ENCODE measurements at regions not wholly inside any gene's neighbourhood (a gene's known extent, or its start where the extent isn't known, plus 50 kb on each side); places are given as distances from the start of the nearest gene placed in this dataset.
A peak's percentile ranks its signal among the peaks of the same experiment; 100 is the strongest.

DNA sequence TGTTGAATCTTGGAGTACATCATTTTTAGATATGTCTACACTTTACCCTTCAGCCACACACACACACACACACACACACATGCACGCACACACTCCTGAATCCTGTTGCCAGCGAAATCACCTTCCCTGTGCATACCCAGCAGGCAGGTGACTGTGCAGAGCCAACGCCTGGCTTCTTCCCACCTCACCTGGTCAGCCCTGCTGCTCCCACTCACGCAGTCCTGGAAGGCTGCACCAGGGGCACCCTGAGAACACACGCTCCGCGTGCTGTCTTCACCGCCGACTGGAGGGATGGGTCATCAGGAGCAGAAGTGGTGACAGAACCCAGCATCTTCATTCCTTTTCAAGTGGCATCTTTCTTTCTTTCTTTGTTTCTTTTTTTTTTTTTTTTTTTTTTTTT is 94.6 kb downstream of the TBXT start:
- Histone ChIP-seq H3K36me3 (no peaks in the 10 kb centered on the region), H3K9me3 (replicated peaks) (no peaks in the 10 kb centered on the region), H3K4me3 (no peak overlapping the region), H3K4me1 (peaks cover 4% of the 10 kb centered on the region), H3K27ac (no peak overlapping the region), H3K27me3 (no peaks in the 10 kb centered on the region)
- no peak for DNase-seq

DNA sequence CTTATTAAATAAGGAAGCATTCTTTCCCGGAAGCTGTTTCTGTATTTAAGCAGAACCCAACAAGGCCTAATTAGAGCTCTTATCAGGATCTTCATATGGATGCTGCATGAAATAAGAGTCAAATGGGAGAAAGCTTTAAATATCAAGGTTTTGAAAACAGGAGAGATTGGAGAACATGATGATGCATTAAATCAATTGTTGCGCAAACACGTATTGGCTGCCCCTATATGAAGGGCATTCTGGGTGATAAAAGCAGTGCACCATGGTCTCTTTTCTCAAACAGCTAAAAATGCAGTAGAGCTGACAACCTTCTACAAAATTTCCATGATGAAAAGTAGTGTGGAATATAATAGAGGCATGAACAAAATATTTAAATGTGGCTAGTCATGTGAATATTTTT is 98.9 kb downstream of the TBXT start:
- H3K27ac ChIP-seq, result no peak overlapping the region

DNA sequence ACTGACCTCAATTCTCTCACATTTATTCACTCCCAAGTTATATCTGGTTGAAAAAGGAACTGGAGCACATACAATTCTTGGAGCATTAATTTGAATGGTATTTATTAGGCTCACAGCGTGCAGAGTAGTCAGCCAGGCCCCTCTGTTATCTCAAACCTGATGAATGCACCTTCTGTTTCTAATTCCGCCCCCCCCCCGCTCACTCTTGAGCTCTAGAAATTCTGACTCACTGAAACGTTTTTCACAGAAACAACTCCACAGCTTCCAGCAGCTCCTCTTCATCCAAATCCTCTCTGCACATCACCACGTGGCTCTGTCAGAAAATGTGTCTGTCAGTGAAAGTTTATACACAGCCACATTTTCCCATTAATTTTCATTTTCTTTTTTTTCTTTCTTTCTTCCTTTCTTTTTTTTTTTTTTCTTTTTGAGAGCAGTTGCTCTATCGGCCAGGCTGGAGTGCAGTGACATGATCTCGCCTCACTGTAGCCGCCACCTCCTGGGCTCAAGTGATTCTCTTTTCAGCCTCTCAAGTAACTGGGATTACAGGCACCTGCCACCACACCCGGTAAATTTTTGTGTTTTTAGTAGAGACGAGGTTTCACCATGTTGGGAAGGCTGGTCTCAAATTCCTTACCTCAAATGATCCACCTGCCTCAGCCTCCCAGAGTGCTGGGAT is 109.4 kb downstream of the TBXT start:
- Histone ChIP-seq H3K4me1 (no peaks in the 10 kb centered on the region), H3K4me3 (no peak overlapping the region), H3K27ac (no peak overlapping the region), H3K27me3 (no peaks in the 10 kb centered on the region), H3K36me3 (no peaks in the 10 kb centered on the region), H3K9me3 (replicated peaks) (no peaks in the 10 kb centered on the region; the same call in 1 of the 2 replicates)
- no peak for DNase-seq

More for the DNA sequence above, 98.9 kb downstream of the TBXT start:
- H3K9me3 ChIP-seq (replicated peaks), result no peaks in the 10 kb centered on the region
- H3K4me1 ChIP-seq, result no peaks in the 10 kb centered on the region
- no peaks in the 10 kb centered on the region for H3K27me3 ChIP-seq
- no peak overlapping the region for H3K4me3 ChIP-seq
- DNase-seq, result no peak
- H3K36me3 ChIP-seq, result no peaks in the 10 kb centered on the region

DNA sequence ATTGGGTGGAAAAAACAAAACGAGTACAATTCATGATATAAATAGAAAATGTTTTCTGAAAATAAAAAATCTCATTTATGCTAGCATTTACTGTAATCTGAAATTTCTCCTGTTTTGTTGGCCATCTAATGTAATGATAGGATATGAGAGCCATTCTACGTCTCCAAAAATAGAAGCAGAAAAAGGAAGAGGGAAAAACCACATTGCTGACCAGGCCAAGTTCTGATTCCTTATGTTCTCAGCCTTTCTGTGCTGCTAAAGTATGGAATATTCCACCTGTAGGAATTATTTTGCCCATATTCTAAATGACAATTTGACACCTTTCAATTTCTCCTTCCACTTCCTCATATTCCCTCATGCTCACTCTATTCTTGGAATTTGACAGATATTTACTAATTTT is 110.2 kb downstream of the TBXT start:
- no peaks in the 10 kb centered on the region for H3K4me1 ChIP-seq
- H3K4me3 ChIP-seq, result no peak overlapping the region
- no peaks in the 10 kb centered on the region for H3K27me3 ChIP-seq
- no peak overlapping the region for H3K27ac ChIP-seq
- no peaks in the 10 kb centered on the region for H3K36me3 ChIP-seq
- peaks cover 5% of the 10 kb centered on the region; the same call in 1 of the 2 replicates for H3K9me3 ChIP-seq (replicated peaks)
- DNase-seq, result no peak

DNA sequence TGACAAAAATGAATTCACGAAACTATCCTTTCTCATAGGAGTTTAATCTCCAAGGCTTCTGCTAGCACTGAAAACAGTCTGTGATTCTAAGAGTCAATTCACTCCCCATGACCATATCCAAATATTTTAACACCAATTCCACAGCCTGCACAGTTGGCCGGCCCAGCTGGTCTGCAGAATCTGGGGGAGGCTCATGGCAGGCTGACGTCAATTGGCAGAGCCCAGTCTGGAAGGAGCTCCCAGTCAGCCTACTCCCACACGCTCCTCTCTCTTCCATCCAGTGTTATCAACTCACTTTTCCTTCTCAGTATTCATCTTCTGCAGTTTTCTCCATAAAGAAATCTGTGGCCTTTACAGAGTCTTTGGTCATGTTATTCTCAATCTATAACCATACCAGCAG is 111.0 kb downstream of the TBXT start:
- no peak for DNase-seq
- Histone ChIP-seq H3K36me3 (no peaks in the 10 kb centered on the region), H3K4me3 (no peak overlapping the region), H3K9me3 (replicated peaks) (peaks cover 5% of the 10 kb centered on the region; the same call in 1 of the 2 replicates), H3K27ac (no peak overlapping the region), H3K4me1 (no peaks in the 10 kb centered on the region), H3K27me3 (no peaks in the 10 kb centered on the region)

DNA sequence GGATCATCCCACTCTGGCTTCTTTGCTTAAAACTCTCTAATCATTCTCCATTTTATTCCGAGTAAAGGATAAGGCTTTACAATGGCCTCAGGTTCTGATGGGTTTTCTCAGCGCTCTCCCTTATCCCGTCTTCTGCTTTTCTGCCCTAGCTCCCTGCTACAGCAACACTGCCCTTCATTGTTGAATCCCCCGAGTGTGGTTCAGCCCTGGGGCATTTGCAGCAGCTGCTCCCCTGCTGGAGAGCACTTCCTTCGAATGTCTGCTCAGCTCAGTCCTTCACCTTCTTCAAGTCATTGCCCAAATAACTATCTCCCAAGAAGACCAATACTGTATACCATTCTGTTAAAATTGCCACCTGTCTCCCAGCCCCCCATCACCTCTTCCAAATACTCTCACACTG is 111.8 kb downstream of the TBXT start:
- no peaks in the 10 kb centered on the region for H3K4me1 ChIP-seq
- DNase-seq, result peak in 1 of 2 experiments; percentile 18
- no peak overlapping the region for H3K4me3 ChIP-seq
- H3K36me3 ChIP-seq, result no peaks in the 10 kb centered on the region
- no peak overlapping the region for H3K27ac ChIP-seq
- no peaks in the 10 kb centered on the region for H3K27me3 ChIP-seq
- H3K9me3 ChIP-seq (replicated peaks), result peaks cover 5% of the 10 kb centered on the region; the same call in 1 of the 2 replicates

DNA sequence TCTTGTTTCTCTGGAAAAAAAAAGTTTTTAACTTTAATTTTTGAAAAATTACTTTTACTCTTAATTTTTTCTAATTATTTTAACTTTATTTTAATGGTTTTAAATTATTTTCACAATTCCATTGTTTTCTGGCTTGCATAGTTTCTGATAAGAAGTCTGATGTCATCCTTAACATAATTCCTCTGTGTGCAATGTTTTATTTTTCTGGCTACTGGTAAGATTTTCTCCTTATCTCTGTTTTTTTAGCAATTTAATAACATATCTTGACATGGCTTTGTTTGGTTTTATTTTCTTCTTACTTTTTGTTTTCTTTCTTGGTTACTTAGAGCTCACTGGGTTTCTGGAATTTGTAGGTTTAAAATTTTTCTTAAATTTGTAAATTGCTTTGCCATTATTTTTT is 114.8 kb downstream of the TBXT start:
- DNase-seq, result no peak
- no peaks in the 10 kb centered on the region for H3K36me3 ChIP-seq
- H3K27me3 ChIP-seq, result no peaks in the 10 kb centered on the region
- no peak overlapping the region for H3K4me3 ChIP-seq
- no peaks in the 10 kb centered on the region for H3K4me1 ChIP-seq
- no peak overlapping the region for H3K27ac ChIP-seq
- peaks cover 5% of the 10 kb centered on the region; the same call in 1 of the 2 replicates for H3K9me3 ChIP-seq (replicated peaks)

DNA sequence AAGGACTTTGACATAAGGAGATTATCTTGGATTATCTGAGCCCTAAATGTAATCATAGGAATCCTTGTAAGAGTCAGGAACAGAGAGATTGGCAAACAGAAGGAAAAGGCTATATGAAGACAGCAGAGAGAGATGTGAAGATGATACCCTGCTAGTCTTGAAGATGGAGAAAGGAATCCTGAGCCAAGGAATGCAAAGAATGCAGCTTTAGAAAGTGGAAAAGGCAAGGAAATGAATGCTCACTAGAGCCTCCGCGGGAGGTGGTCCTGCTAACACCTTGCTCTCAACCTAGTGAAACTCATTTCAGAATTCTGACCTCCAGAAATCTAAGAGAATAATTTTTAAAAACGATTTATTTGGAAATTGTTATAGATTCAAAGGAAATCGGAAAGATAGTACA is 117.1 kb downstream of the TBXT start:
- H3K4me3 ChIP-seq, result no peak overlapping the region
- no peak overlapping the region for H3K27ac ChIP-seq
- H3K9me3 ChIP-seq (replicated peaks), result peaks cover 5% of the 10 kb centered on the region; the same call in 1 of the 2 replicates
- no peaks in the 10 kb centered on the region for H3K4me1 ChIP-seq
- H3K36me3 ChIP-seq, result no peaks in the 10 kb centered on the region
- H3K27me3 ChIP-seq, result no peaks in the 10 kb centered on the region
- no peak for DNase-seq

DNA sequence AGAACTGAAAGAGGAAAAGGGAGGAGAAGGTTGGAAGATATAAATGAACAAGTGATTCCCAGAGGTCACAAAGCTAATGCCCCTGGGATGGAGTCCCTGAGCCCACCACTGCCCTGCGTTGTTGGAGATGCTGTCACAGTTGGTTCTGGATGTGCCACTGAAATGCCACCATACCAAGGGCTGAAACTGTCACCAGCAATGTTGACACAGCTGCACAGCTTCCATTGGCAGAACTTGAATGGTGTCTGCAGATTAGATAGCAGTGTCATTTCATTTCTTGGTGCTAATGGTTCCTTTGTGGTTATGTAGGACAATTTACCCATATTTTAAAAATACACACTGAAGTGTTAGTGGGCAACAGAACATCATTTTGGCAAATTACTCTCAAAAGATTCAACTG is 120.7 kb downstream of the TBXT start:
- no peak overlapping the region for H3K27ac ChIP-seq
- no peak overlapping the region for H3K4me3 ChIP-seq
- H3K27me3 ChIP-seq, result no peaks in the 10 kb centered on the region
- no peaks in the 10 kb centered on the region for H3K36me3 ChIP-seq
- no peak for DNase-seq
- H3K9me3 ChIP-seq (replicated peaks), result no peaks in the 10 kb centered on the region
- H3K4me1 ChIP-seq, result no peaks in the 10 kb centered on the region

DNA sequence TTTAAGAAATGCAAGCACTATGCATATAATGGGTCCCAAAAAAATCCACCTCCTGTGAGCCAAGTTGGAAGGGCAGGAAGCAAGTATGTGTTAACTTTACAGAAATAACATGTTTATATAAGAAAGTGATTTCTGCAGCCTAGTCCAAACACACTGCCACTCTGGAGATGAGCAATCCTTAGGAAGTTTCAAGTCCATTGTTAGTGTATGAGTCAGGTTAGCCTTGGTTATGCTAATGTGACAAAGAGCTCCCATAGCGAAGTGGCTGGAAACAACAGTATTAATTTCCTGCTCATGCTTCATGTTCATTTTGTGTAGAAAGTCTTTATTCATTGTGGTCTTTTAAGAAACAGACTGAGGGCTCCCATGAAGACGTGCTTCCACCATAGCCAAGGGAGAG is 121.4 kb downstream of the TBXT start:
- no peaks in the 10 kb centered on the region for H3K27me3 ChIP-seq
- H3K9me3 ChIP-seq (replicated peaks), result no peaks in the 10 kb centered on the region
- H3K36me3 ChIP-seq, result no peaks in the 10 kb centered on the region
- no peaks in the 10 kb centered on the region for H3K4me1 ChIP-seq
- no peak for DNase-seq
- H3K27ac ChIP-seq, result no peak overlapping the region
- H3K4me3 ChIP-seq, result no peak overlapping the region

DNA sequence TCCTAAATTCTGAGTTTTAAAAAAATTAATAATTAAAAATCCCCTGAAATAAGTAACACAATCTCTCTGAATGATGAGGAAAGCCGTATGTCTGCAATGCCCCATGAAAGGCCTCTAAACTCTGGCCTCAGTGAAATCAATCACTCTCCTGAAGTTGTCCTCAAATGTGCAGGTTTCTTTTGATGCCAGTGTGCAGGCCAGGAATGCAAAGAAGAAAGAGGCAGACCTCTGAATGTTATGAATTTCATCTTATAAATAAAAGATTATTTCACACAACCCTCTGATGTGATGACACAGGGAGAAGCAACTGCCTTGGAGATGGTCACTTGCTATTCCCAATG is 121.8 kb downstream of the TBXT start:
- H3K36me3 ChIP-seq, result no peaks in the 10 kb centered on the region
- no peak overlapping the region for H3K4me3 ChIP-seq
- no peak overlapping the region for H3K27ac ChIP-seq
- no peak for DNase-seq
- H3K4me1 ChIP-seq, result no peaks in the 10 kb centered on the region
- H3K9me3 ChIP-seq (replicated peaks), result no peaks in the 10 kb centered on the region
- no peaks in the 10 kb centered on the region for H3K27me3 ChIP-seq

DNA sequence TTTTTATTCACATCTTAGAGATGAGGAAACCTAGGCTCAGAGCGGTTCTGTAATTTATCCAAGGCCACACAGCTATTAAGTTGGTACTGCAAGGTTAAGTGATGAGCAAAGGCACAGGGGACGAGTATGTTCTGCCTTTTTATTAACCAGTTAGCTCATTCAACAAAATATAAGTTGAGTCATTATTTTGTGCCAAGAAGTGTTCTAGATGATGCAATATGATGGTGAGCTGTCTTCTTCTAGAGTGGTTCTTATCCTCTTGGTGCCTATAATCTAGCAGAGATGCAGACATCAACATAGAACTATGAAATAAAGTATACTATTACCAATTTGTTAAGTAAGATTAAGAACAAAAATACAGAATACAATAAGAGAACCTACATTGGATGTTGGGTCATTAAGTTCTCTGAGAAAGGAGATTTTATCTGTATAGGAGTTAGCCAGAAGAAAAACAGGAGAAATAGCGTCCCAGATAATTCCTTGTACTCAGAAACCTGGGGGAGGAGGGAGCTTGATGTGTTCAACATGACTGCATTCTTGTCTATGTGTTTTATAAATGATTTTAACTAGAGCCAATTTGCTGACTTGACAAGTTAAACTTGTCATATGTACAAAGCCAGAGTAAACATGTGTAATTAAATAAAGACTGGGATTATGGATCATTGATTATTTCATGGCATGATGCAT is 122.3 kb downstream of the TBXT start:
- Histone ChIP-seq H3K27me3 (no peaks in the 10 kb centered on the region), H3K4me1 (no peaks in the 10 kb centered on the region), H3K36me3 (no peaks in the 10 kb centered on the region), H3K27ac (no peak overlapping the region), H3K9me3 (replicated peaks) (no peaks in the 10 kb centered on the region), H3K4me3 (no peak overlapping the region)
- DNase-seq, result no peak

DNA sequence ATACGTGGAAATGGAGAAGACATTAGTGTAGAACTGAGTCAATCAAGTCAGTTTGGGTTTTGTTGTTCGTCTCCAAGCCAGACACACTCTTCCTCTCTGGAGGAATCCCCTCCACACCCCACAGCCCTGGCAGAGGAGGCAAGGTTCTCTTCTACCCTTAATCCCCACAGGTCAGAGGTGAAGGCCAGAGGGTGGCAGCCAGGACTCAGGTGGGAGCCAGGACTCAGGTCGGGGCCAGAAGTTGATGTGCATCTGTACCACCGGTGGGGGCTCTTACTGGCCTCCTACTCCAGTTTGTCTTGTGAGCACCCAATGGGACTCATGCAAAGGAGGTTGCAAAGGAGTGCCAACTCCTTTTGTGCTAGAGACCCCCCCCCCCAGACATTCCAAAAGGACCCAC is 126.4 kb downstream of the TBXT start:
- peaks cover 8% of the 10 kb centered on the region; the same call in 1 of the 2 replicates for H3K27me3 ChIP-seq
- DNase-seq, result no peak
- no peaks in the 10 kb centered on the region for H3K36me3 ChIP-seq
- no peaks in the 10 kb centered on the region for H3K9me3 ChIP-seq (replicated peaks)
- H3K4me1 ChIP-seq, result no peaks in the 10 kb centered on the region
- no peak overlapping the region for H3K4me3 ChIP-seq
- no peak overlapping the region for H3K27ac ChIP-seq

DNA sequence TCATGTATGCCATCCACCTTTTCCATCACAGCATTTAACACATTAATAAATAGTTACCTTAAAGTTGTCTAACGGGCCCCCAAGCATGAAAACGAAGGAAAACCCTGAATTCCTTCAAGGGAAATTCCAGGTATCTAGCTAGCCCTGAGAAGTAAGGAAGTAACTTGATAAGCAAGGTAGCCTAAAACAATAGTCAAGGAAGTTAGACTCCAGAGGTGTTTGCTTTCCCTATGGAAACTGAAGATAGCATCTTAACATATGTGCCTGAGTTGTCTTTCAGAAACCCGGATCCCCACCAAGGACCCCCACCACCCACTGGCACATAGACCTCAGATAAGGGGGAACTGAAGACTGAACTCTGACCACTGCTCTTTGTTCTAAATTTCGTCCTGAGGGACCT is 127.4 kb downstream of the TBXT start:
- Histone ChIP-seq H3K27me3 (peaks cover 8% of the 10 kb centered on the region; the same call in 1 of the 2 replicates), H3K4me1 (no peaks in the 10 kb centered on the region), H3K27ac (no peak overlapping the region), H3K9me3 (replicated peaks) (no peaks in the 10 kb centered on the region), H3K36me3 (no peaks in the 10 kb centered on the region), H3K4me3 (no peak overlapping the region)
- no peak for DNase-seq

DNA sequence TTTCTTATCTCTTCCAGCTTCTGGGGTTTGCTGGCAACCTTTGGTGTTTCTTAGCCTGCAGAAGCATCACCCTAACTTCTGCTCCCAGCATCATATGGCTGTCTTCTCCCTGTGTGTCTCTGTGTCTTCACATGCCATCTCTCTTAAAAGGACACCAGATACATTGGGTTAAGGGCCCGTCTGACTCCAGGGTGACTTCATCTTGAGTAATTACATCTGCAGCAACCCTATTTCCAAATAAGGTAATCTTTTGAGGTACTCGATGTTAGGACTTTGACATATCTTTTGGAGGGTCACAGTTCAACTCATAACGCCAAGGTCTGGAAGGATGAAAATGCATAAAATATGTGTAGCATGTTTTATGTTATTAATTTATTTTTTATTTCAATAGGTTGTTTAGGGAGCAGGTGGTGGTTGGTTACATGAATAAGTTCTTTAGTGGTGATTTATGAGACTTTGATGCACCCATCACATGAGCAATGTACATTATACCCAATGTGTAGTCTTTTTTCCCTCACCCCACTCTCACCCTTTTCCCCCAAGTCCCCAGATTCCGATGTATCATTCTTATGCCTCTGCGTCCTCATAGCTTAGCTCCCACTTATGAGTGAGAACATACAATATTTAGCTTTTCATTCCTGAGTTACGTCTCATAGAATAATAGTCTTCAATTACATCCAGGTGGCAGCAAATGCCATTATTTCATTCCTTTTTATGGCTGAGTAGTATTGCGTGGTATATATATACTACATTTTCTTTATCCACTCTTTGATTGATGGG is 131.1 kb downstream of the TBXT start:
- peaks cover 8% of the 10 kb centered on the region; the same call in 1 of the 2 replicates for H3K27me3 ChIP-seq
- H3K4me1 ChIP-seq, result no peaks in the 10 kb centered on the region
- H3K9me3 ChIP-seq (replicated peaks), result no peaks in the 10 kb centered on the region
- DNase-seq, result no peak
- no peak overlapping the region for H3K27ac ChIP-seq
- H3K4me3 ChIP-seq, result no peak overlapping the region
- H3K36me3 ChIP-seq, result no peaks in the 10 kb centered on the region
